ENCODE measurements at regions not wholly inside any gene's neighbourhood (a gene's known extent, or its start where the extent isn't known, plus 50 kb on each side); places are given as distances from the start of the nearest gene placed in this dataset.
"Not testable (repeated sequence)": the region's sequence is repeated elsewhere in the genome, so short reads cannot be mapped to it uniquely, and the experiment has no call there.

- no peaks in the 10 kb centered on the region for H3K36me3 Mint-ChIP-seq
- Histone ChIP-seq H3K27ac (no peak overlapping the region), H3K79me2 (ENCODE audit: low read depth) (no peaks in the 10 kb centered on the region), H3F3A (ENCODE audit: low read depth) (no peaks in the 10 kb centered on the region), H3K36me3 (no peaks in the 10 kb centered on the region), H3K9ac (no peak overlapping the region), H3K27me3 (no peaks in the 10 kb centered on the region), H2AFZ (replicated peaks) (no peak overlapping the region), H4K20me1 (ENCODE audit: low read depth) (no peaks in the 10 kb centered on the region), H3K9me3 (ENCODE audit: low read depth) (no peaks in the 10 kb centered on the region), H3K4me2 (no peak overlapping the region), H3K4me1 (no peaks in the 10 kb centered on the region), H3K4me3 (no peak overlapping the region)
- H3K27me3 Mint-ChIP-seq (ENCODE audit: insufficient read depth, low read depth): no peaks in the 10 kb centered on the region
- H3K27ac Mint-ChIP-seq: no peak overlapping the region
- no peak for DNase-seq (ENCODE audit: low spot score)
- TF ChIP-seq EZH2 (IDR thresholded peaks at IDR 0.05) (no peak), CTCF (IDR thresholded peaks at IDR 0.05) (no peak)
- peaks cover 6% of the 10 kb centered on the region for H3K9me3 Mint-ChIP-seq
- H3K4me3 Mint-ChIP-seq: no peak overlapping the region
- no peaks in the 10 kb centered on the region for H3K4me1 Mint-ChIP-seq
Observed at GRCh38 chr7:115177823-115178222, 255.9 kb downstream of the MDFIC start.

DNA sequence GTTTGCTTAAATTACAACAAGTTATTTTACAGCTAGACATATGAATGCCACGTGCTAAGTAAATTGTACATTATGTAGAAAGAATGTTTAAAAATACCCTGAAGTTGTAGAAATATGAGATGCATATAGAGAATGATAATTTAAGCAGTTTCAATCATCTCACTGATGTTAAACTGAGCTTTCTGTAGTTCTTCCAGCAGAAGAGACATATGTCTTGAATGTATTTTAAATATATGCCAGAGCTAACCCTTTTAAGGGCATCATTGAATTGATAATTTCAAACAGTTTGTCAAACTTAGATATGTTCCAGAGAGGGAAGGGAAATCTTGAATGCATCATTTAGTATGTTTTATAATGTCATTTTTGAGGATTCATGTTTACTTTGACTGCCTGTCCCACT is 255.2 kb downstream of the MDFIC start:
- H3K36me3 Mint-ChIP-seq: no peaks in the 10 kb centered on the region
- no peak overlapping the region for H3K4me3 ChIP-seq
- H3K79me2 ChIP-seq (ENCODE audit: low read depth): no peaks in the 10 kb centered on the region
- no peaks in the 10 kb centered on the region for H4K20me1 ChIP-seq (ENCODE audit: low read depth)
- no peaks in the 10 kb centered on the region for H3K9me3 ChIP-seq (ENCODE audit: low read depth)
- no peak overlapping the region for H3K9ac ChIP-seq
- no peaks in the 10 kb centered on the region for H3K36me3 ChIP-seq
- no peak overlapping the region for H3K27ac Mint-ChIP-seq
- TF ChIP-seq EZH2 (IDR thresholded peaks at IDR 0.05) (no peak), CTCF (IDR thresholded peaks at IDR 0.05) (no peak), EZH2phosphoT487 (IDR thresholded peaks at IDR 0.05) (no peak)
- no peaks in the 10 kb centered on the region for H3K4me1 Mint-ChIP-seq
- H3K4me2 ChIP-seq: no peak overlapping the region
- no peaks in the 10 kb centered on the region for H3K27me3 ChIP-seq
- no peak overlapping the region for H3K4me3 Mint-ChIP-seq
- no peaks in the 10 kb centered on the region for H3K4me1 ChIP-seq
- no peak overlapping the region for H2AFZ ChIP-seq (replicated peaks)
- no peaks in the 10 kb centered on the region for H3F3A ChIP-seq (ENCODE audit: low read depth)
- H3K27ac ChIP-seq: no peak overlapping the region
- no peaks in the 10 kb centered on the region for H3K27me3 Mint-ChIP-seq (ENCODE audit: insufficient read depth, low read depth)
- peaks cover 6% of the 10 kb centered on the region for H3K9me3 Mint-ChIP-seq
- no peak for DNase-seq (ENCODE audit: low spot score)

DNA sequence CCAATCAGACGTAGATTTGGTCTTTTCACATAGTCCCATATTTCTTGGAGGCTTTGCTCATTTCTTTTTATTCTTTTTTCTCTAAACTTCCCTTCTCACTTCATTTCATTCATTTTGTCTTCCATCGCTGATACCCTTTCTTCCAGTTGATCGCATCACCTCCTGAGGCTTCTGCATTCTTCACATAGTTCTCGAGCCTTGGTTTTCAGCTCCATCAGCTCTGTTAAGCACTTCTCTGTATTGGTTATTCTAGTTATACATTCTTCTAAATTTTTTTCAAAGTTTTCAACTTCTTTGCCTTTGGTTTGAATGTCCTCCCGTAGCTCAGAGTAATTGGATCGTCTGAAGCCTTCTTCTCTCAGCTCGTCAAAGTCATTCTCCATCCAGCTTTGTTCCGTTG is 250.5 kb downstream of the MDFIC start:
- not testable (repeated sequence) for H3K79me2 ChIP-seq (ENCODE audit: low read depth); H3K27me3 ChIP-seq; H3K27me3 Mint-ChIP-seq (ENCODE audit: insufficient read depth, low read depth); H3K36me3 Mint-ChIP-seq; H3K9me3 ChIP-seq (ENCODE audit: low read depth); H3K9ac ChIP-seq; H2AFZ ChIP-seq (replicated peaks); H3K4me2 ChIP-seq; H3K27ac ChIP-seq; H3K4me3 ChIP-seq; H3K27ac Mint-ChIP-seq; H4K20me1 ChIP-seq (ENCODE audit: low read depth); H3F3A ChIP-seq (ENCODE audit: low read depth); DNase-seq (ENCODE audit: low spot score); H3K4me3 Mint-ChIP-seq; H3K9me3 Mint-ChIP-seq; H3K4me1 Mint-ChIP-seq; H3K4me1 ChIP-seq; H3K36me3 ChIP-seq

DNA sequence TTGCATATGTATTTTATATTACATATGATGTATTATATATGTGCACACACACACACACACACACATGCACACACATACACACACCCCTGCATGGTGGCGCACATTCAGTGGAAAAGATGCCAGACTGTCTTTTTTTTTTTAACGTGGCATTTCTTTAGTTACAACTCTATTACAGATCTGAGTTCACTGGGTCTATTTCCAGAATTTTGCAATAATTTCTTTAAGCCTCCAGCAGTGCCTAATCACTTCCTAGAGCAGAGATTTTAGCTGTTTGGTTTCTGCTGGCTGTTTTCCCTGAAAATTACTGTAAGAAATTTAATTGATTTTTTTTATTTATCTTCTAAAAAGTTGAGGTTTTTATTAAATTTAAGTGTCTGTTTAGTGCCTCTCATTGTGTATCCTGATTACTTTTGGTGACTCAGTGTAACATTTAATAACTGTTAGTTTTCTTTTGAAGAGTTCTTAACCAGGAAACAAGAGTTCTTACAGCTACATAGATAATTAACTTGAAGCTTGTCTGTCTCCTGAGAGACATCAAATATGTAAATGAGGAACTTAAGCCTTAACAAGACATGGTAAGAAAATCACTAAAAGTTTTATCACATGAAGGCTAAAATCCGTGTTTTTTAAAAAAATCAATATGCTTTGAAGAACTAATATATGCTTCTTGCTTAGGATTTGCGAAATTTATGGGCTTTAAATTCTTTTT is 232.0 kb downstream of the MDFIC start:
- H3K4me1 Mint-ChIP-seq: no peaks in the 10 kb centered on the region
- Histone ChIP-seq H3K4me2 (no peak overlapping the region), H3K27ac (no peak overlapping the region), H3K4me3 (no peak overlapping the region), H3K4me1 (no peaks in the 10 kb centered on the region), H4K20me1 (ENCODE audit: low read depth) (no peaks in the 10 kb centered on the region), H3K9ac (no peak overlapping the region), H3K27me3 (no peaks in the 10 kb centered on the region), H3K36me3 (no peaks in the 10 kb centered on the region), H3K9me3 (ENCODE audit: low read depth) (no peaks in the 10 kb centered on the region), H3K79me2 (ENCODE audit: low read depth) (no peaks in the 10 kb centered on the region), H2AFZ (replicated peaks) (no peak overlapping the region), H3F3A (ENCODE audit: low read depth) (no peaks in the 10 kb centered on the region)
- DNase-seq (ENCODE audit: low spot score): no peak
- no peak overlapping the region for H3K4me3 Mint-ChIP-seq
- no peaks in the 10 kb centered on the region for H3K9me3 Mint-ChIP-seq
- H3K36me3 Mint-ChIP-seq: no peaks in the 10 kb centered on the region
- no peaks in the 10 kb centered on the region for H3K27me3 Mint-ChIP-seq (ENCODE audit: insufficient read depth, low read depth)
- no peak for TF ChIP-seq CTCF (IDR thresholded peaks at IDR 0.05)
- no peak overlapping the region for H3K27ac Mint-ChIP-seq
